MM.1S (cell line): ENCODE measurements at regions not wholly inside any gene's neighbourhood (a gene's known extent, or its start where the extent isn't known, plus 50 kb on each side); places are given as distances from the start of the nearest gene placed in this dataset.

ENCODE experiments used
- DNase-seq: peaks from one replicate; pipeline ENCODE4 v3.0.0-alpha.2; 2015
- H2AFZ ChIP-seq: fragments of 300-600 bp; sonication (generic); 2 replicates; pipeline ENCODE4 v1.6.0; 2016; ENCODE audit warnings: antibody characterized with exemption, low read length
- H3F3A ChIP-seq: fragments of 300-600 bp; sonication (generic); 2 replicates; pipeline ENCODE4 v1.6.1; 2016; ENCODE audit warnings: mild to moderate bottlenecking, antibody characterized with exemption, low read length, moderate library complexity, mixed read lengths; ENCODE audit not compliant: insufficient read depth
- H3K27ac ChIP-seq: fragments of 300-600 bp; sonication (generic); 2 replicates; pipeline ENCODE4 v1.5.1; 2016; ENCODE audit warnings: mild to moderate bottlenecking, low read length
- H3K27me3 ChIP-seq: fragments of 300-600 bp; sonication (generic); replicated peaks from 2 replicates; pipeline ENCODE4 v1.6.0; 2016; ENCODE audit warnings: low read length; ENCODE audit not compliant: insufficient read depth
- H3K36me3 ChIP-seq: fragments of 300-600 bp; sonication (generic); replicated peaks from 2 replicates; pipeline ENCODE4 v1.6.1; 2016; ENCODE audit warnings: mild to moderate bottlenecking, low read length, mixed read lengths; ENCODE audit not compliant: insufficient read depth
- H3K4me1 ChIP-seq: fragments of 300-600 bp; sonication (generic); 2 replicates; pipeline ENCODE4 v1.6.1; 2016; ENCODE audit warnings: low read length, mixed read lengths
- H3K4me2 ChIP-seq: fragments of 300-600 bp; sonication (generic); 2 replicates; pipeline ENCODE4 v1.6.0; 2016; ENCODE audit warnings: low read depth, low read length
- H3K4me3 ChIP-seq: fragments of 300-600 bp; sonication (generic); 2 replicates; pipeline ENCODE4 v1.5.1; 2016; ENCODE audit warnings: low read length, mixed read lengths
- H3K79me2 ChIP-seq: fragments of 300-600 bp; sonication (generic); 2 replicates; pipeline ENCODE4 v1.6.1; 2016; ENCODE audit warnings: mixed run types, low read length, mixed read lengths
- H3K9ac ChIP-seq: fragments of 300-600 bp; sonication (generic); 2 replicates; pipeline ENCODE4 v1.6.1; 2016; ENCODE audit warnings: low read length, mixed read lengths
- H3K9me2 ChIP-seq: fragments of 300-600 bp; sonication (generic); replicated peaks from 2 replicates; pipeline ENCODE4 v1.6.1; 2016; ENCODE audit warnings: mild to moderate bottlenecking, low read length, mixed read lengths; ENCODE audit not compliant: insufficient read depth
- H3K9me3 ChIP-seq: fragments of 300-600 bp; sonication (generic); replicated peaks from 2 replicates; pipeline ENCODE4 v1.6.1; 2016; ENCODE audit warnings: mild to moderate bottlenecking, low read length, mixed read lengths; ENCODE audit not compliant: insufficient read depth
- H4K20me1 ChIP-seq: fragments of 300-600 bp; sonication (generic); 2 replicates; pipeline ENCODE4 v1.6.1; 2016; ENCODE audit warnings: mild to moderate bottlenecking, low read length, moderate library complexity, mixed read lengths; ENCODE audit not compliant: insufficient read depth
- EZH2 ChIP-seq: fragments of 300-600 bp; sonication (generic); optimal IDR thresholded peaks from 2 replicates; pipeline ENCODE3; 2017; ENCODE audit warnings: low read depth, mild to moderate bottlenecking, antibody characterized with exemption, low read length, mixed read lengths
- EZH2phosphoT487 ChIP-seq: fragments of 300-600 bp; sonication (generic); IDR thresholded peaks from 2 replicates; pipeline ENCODE4 v1.6.1; 2018; ENCODE audit warnings: antibody characterized with exemption, low read length
- TF ChIP-seq, protein P1 (sequence below): fragments of 300-600 bp; sonication (generic); IDR thresholded peaks from 2 replicates; pipeline ENCODE4 v1.5.1; 2016; ENCODE audit warnings: antibody characterized with exemption, low read length, mixed read lengths

- Histone ChIP-seq H3K36me3 (no peaks in the 10 kb centered on the region), H4K20me1 (no peaks in the 10 kb centered on the region), H3K27me3 (no peaks in the 10 kb centered on the region), H3K79me2 (no peaks in the 10 kb centered on the region), H3K9me3 (no peaks in the 10 kb centered on the region), H3K9me2 (no peaks in the 10 kb centered on the region), H3K4me2 (no peak overlapping the region), H3K4me3 (no peak overlapping the region), H3F3A (no peaks in the 10 kb centered on the region), H2AFZ (no peak overlapping the region), H3K4me1 (no peaks in the 10 kb centered on the region), H3K27ac (no peak overlapping the region), H3K9ac (no peak overlapping the region)
- TF ChIP-seq, protein P1, sequence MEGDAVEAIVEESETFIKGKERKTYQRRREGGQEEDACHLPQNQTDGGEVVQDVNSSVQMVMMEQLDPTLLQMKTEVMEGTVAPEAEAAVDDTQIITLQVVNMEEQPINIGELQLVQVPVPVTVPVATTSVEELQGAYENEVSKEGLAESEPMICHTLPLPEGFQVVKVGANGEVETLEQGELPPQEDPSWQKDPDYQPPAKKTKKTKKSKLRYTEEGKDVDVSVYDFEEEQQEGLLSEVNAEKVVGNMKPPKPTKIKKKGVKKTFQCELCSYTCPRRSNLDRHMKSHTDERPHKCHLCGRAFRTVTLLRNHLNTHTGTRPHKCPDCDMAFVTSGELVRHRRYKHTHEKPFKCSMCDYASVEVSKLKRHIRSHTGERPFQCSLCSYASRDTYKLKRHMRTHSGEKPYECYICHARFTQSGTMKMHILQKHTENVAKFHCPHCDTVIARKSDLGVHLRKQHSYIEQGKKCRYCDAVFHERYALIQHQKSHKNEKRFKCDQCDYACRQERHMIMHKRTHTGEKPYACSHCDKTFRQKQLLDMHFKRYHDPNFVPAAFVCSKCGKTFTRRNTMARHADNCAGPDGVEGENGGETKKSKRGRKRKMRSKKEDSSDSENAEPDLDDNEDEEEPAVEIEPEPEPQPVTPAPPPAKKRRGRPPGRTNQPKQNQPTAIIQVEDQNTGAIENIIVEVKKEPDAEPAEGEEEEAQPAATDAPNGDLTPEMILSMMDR, result no peak
- no peak for DNase-seq
These were observed 203.6 kb downstream of the HS3ST3A1 start for GRCh38 chr17:13398091-13398490.

GRCh38 chr17:13395862-13396261 lies 205.9 kb downstream of the HS3ST3A1 start:
- no peak for TF ChIP-seq EZH2
- no peak for TF ChIP-seq EZH2phosphoT487
- TF ChIP-seq, protein P1, result no peak
- Histone ChIP-seq H4K20me1 (no peaks in the 10 kb centered on the region), H3K36me3 (no peaks in the 10 kb centered on the region), H3K4me1 (no peaks in the 10 kb centered on the region), H3K9ac (no peak overlapping the region), H3K4me3 (no peak overlapping the region), H3K9me2 (no peaks in the 10 kb centered on the region), H3F3A (no peaks in the 10 kb centered on the region), H3K4me2 (no peak overlapping the region), H3K27me3 (no peaks in the 10 kb centered on the region), H3K9me3 (no peaks in the 10 kb centered on the region), H3K27ac (no peak overlapping the region), H3K79me2 (no peaks in the 10 kb centered on the region), H2AFZ (no peak overlapping the region)
- no peak for DNase-seq

DNA sequence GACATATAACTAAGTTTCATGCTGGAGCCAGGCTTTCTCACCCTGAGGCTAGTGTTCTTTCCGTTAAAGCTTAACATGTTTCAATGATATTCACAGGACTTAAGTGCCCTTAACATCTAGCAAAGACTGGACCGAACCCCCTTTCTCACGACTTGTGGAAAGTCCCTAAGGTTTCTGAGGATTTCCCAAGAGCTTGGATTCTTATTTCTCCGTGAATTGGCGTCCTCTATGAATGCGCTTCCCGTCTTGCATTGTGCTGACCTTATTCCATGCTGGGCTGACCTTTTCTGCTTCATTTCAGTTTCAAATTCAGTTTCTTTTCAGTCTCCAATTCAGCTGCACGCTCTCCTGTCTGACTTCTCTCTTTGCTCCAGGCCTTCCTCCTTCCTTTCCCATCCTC lies 206.4 kb downstream of the HS3ST3A1 start:
- DNase-seq, result no peak

More for the DNA sequence above, 206.4 kb downstream of the HS3ST3A1 start:
- Histone ChIP-seq H3K36me3 (no peaks in the 10 kb centered on the region), H3K4me3 (no peak overlapping the region), H4K20me1 (no peaks in the 10 kb centered on the region), H3K27me3 (no peaks in the 10 kb centered on the region), H3K9me2 (no peaks in the 10 kb centered on the region), H3K9me3 (no peaks in the 10 kb centered on the region), H3K4me2 (no peak overlapping the region), H3F3A (no peaks in the 10 kb centered on the region), H2AFZ (no peak overlapping the region), H3K4me1 (no peaks in the 10 kb centered on the region), H3K27ac (no peak overlapping the region), H3K79me2 (no peaks in the 10 kb centered on the region), H3K9ac (no peak overlapping the region)
- TF ChIP-seq, protein P1, result no peak
- TF ChIP-seq EZH2, result no peak
- no peak for TF ChIP-seq EZH2phosphoT487
